ENCODE measurements at regions not wholly inside any gene's neighbourhood (a gene's known extent, or its start where the extent isn't known, plus 50 kb on each side); places are given as distances from the start of the nearest gene placed in this dataset.

GRCh38 chr4:24278693-24279092, 305.7 kb downstream of the DHX15 start:
- DNase-seq (ENCODE audit: extremely low read depth in 1 of 4, low spot score in 3 of 4) (no peak), ATAC-seq (no peak), FAIRE-seq (no peak)
- Histone ChIP-seq H3K27me3 (ENCODE audit: control insufficient read depth in 2 of 2, insufficient read depth in 2 of 2, low read length in 2 of 2) (peaks cover 0 to 4% of the 10 kb centered on the region in 2 experiments; a peak in 1 of 5 replicates), H2AFZ (ENCODE audit: low read depth, low read length) (no peak overlapping the region), H3K27ac (ENCODE audit: extremely low read depth, low read depth, low read length) (no peak overlapping the region), H3K4me1 (replicated peaks in 1 of 2; ENCODE audit: control insufficient read depth in 2 of 2, insufficient read depth in 2 of 2, low read length in 2 of 2) (no peaks in the 10 kb centered on the region), H3K36me3 (ENCODE audit: control insufficient read depth, insufficient read depth, low read length) (no peaks in the 10 kb centered on the region), H3K4me3 (no peak overlapping the region), H3K9me1 (ENCODE audit: control insufficient read depth, insufficient read depth, low read length) (no peaks in the 10 kb centered on the region), H3K9me3 (replicated peaks; ENCODE audit: control insufficient read depth, insufficient read depth, low read depth, low read length) (no peaks in the 10 kb centered on the region), H4K20me1 (replicated peaks; ENCODE audit: control insufficient read depth, insufficient read depth, low read length) (no peaks in the 10 kb centered on the region), H3K4me2 (ENCODE audit: insufficient read depth, low read length) (no peak overlapping the region), H3K79me2 (ENCODE audit: control insufficient read depth, insufficient read depth, low read length) (no peaks in the 10 kb centered on the region), H3K9ac (ENCODE audit: insufficient read depth in 1 of 2, low read depth in 2 of 2, low read length in 2 of 2) (no peak overlapping the region)
- ChIA-PET POLR2A (no interaction called here), CTCF (ENCODE audit: low intra/inter-chr PET ratio) (no interaction called here)
- 0% methylated on average over 4 of the region's 4 CpGs for WGBS (ENCODE audit: insufficient coverage, low coverage, missing lambda C conversion rate)
- no TSS peak for BruUV-seq (replicated peaks)
- intact Hi-C loops (cut with micrococcal nuclease) (no loop called here), in situ Hi-C loops (cut with MboI) (no loop called here)
- TF ChIP-seq KDM5B (IDR thresholded peaks at IDR 0.05; ENCODE audit: insufficient replicate concordance, low read depth, low read length) (no peak), SMAD1 (IDR thresholded peaks at IDR 0.05; ENCODE audit: low read depth, low read length, partially characterized antibody) (no peak), JUNB (CRISPR knock-in tag; conservative IDR thresholded peaks at IDR 0.05) (no peak), MIER1 (IDR thresholded peaks at IDR 0.05; ENCODE audit: low read depth) (no peak), KDM1A (IDR thresholded peaks at IDR 0.05) (no peak), ELF4 (CRISPR knock-in tag; IDR thresholded peaks at IDR 0.05) (no peak)

GRCh38 chr4:24274381-24274941, 309.9 kb downstream of the DHX15 start:
- in situ Hi-C loops (cut with MboI) (no loop called here), intact Hi-C loops (cut with micrococcal nuclease) (no loop called here)
- ATAC-seq = no peak
- POLR2A ChIA-PET = no interaction called here
- H3K4me2 ChIP-seq (ENCODE audit: insufficient read depth, low read length) = no peak overlapping the region
- CTCF ChIA-PET (ENCODE audit: low intra/inter-chr PET ratio) = no interaction called here
- no TSS peak for BruUV-seq (replicated peaks)
- H3K9me1 ChIP-seq (ENCODE audit: control insufficient read depth, insufficient read depth, low read length) = no peaks in the 10 kb centered on the region
- WGBS (ENCODE audit: insufficient coverage, low coverage, missing lambda C conversion rate) = 0% methylated on average over 3 of the region's 3 CpGs
- FAIRE-seq = no peak
- no peaks in the 10 kb centered on the region; a peak in 1 of 5 replicates for H3K27me3 ChIP-seq (ENCODE audit: control insufficient read depth in 2 of 2, insufficient read depth in 2 of 2, low read length in 2 of 2)
- H3K9me3 ChIP-seq (replicated peaks; ENCODE audit: control insufficient read depth, insufficient read depth, low read depth, low read length) = no peaks in the 10 kb centered on the region
- no peak overlapping the region for H3K27ac ChIP-seq (ENCODE audit: extremely low read depth, low read depth, low read length)
- no peaks in the 10 kb centered on the region for H3K79me2 ChIP-seq (ENCODE audit: control insufficient read depth, insufficient read depth, low read length)
- no peaks in the 10 kb centered on the region for H3K4me1 ChIP-seq (replicated peaks in 1 of 2; ENCODE audit: control insufficient read depth in 2 of 2, insufficient read depth in 2 of 2, low read length in 2 of 2)
- TF ChIP-seq ZNF224 (CRISPR knock-in tag; IDR thresholded peaks at IDR 0.05) = no peak
- TF ChIP-seq ZBTB40 (IDR thresholded peaks at IDR 0.05) = peak; percentile 65
- no peak for TF ChIP-seq ZBTB40 (CRISPR knock-in tag; IDR thresholded peaks at IDR 0.05)
- H4K20me1 ChIP-seq (replicated peaks; ENCODE audit: control insufficient read depth, insufficient read depth, low read length) = no peaks in the 10 kb centered on the region
- no peak for DNase-seq (ENCODE audit: extremely low read depth in 1 of 4, low spot score in 3 of 4)
- H3K36me3 ChIP-seq (ENCODE audit: control insufficient read depth, insufficient read depth, low read length) = no peaks in the 10 kb centered on the region
- H3K9ac ChIP-seq (ENCODE audit: insufficient read depth in 1 of 2, low read depth in 2 of 2, low read length in 2 of 2) = no peak overlapping the region
- H3K4me3 ChIP-seq = no peak overlapping the region
- no peak overlapping the region for H2AFZ ChIP-seq (ENCODE audit: low read depth, low read length)
